H1 (cell line): ENCODE measurements at regions not wholly inside any gene's neighbourhood (a gene's known extent, or its start where the extent isn't known, plus 50 kb on each side); places are given as distances from the start of the nearest gene placed in this dataset.

ENCODE experiments used
- CTCF ChIA-PET: fragments of 300-600 bp; sonication (Branson Sonifier 250); formaldehyde crosslinking; loops from one replicate; lab custom pipeline; 2021; ENCODE audit not compliant: partially characterized antibody; lab: Charles Lee
- POLR2A ChIA-PET: fragments of 300-600 bp; sonication (Branson Sonifier 250); formaldehyde crosslinking; loops from one replicate; lab custom pipeline; 2021; ENCODE audit warnings: inconsistent platforms; ENCODE audit not compliant: partially characterized antibody; lab: Charles Lee
- DNase-seq, 2 experiments: peaks; one replicate each; pipeline versions ENCODE4 v3.0.0 to v3.0.0-alpha.2; 2010 to 2022; ENCODE audit warnings: low spot score in 2 of 2, low read depth in 1 of 2, mixed read lengths in 1 of 2
- FAIRE-seq: peaks from 2 replicates; lab custom pipeline; 2011; peaks lifted over from hg19 to GRCh38; lab: Jason Lieb, UNC
- H2AFZ ChIP-seq: 2 replicates; pipeline ENCODE4 v1.8.1; 2012; ENCODE audit warnings: low read length, inconsistent platforms
- H2AK5ac ChIP-seq: 2 replicates; pipeline ENCODE4 v1.6.1; 2013; ENCODE audit warnings: low read depth, low read length
- H2BK120ac ChIP-seq: replicated peaks from 2 replicates; pipeline ENCODE3; 2013; ENCODE audit warnings: low read depth, low read length, inconsistent platforms
- H2BK12ac ChIP-seq: 2 replicates; pipeline ENCODE4 v1.6.1; 2013; ENCODE audit warnings: low read depth, low read length
- H2BK15ac ChIP-seq: 2 replicates; pipeline ENCODE4 v1.6.1; 2013; ENCODE audit warnings: low read length
- H2BK20ac ChIP-seq: 2 replicates; pipeline ENCODE4 v1.6.1; 2013; ENCODE audit warnings: low read length
- H2BK5ac ChIP-seq: 2 replicates; pipeline ENCODE4 v1.6.1; 2013; ENCODE audit warnings: low read depth, low read length
- H3K14ac ChIP-seq: 2 replicates; pipeline ENCODE4 v1.6.1; 2013; ENCODE audit warnings: inconsistent platforms; ENCODE audit not compliant: insufficient read length
- H3K18ac ChIP-seq: 2 replicates; pipeline ENCODE4 v1.6.1; 2013; ENCODE audit warnings: low read length; ENCODE audit errors: extremely low read depth
- H3K23ac ChIP-seq: 2 replicates; pipeline ENCODE4 v1.6.1; 2013; ENCODE audit warnings: inconsistent platforms; ENCODE audit not compliant: insufficient read length
- H3K23me2 ChIP-seq: 2 replicates; pipeline ENCODE4 v1.6.1; 2013; ENCODE audit warnings: low read depth, low read length
- H3K27ac ChIP-seq: 2 replicates; pipeline ENCODE4 v1.6.1; 2011; ENCODE audit warnings: low read depth, low read length, inconsistent platforms
- H3K27me3 ChIP-seq, 4 experiments: replicated peaks in 1 of 4; 1 replicate in 1 of 4; 2 replicates in 3 of 4; pipeline versions ENCODE4 v1.6.1 to v1.8.1; 2011 to 2013; ENCODE audit warnings: low read length in 3 of 4, mild to moderate bottlenecking in 3 of 4, inconsistent platforms in 2 of 4, mixed read lengths in 2 of 4, moderate library complexity in 1 of 4; ENCODE audit not compliant: control insufficient read depth in 3 of 4, insufficient read depth in 3 of 4; ENCODE audit errors: extremely low read depth in 1 of 4
- H3K36me3 ChIP-seq, 4 experiments: 2 replicates each; pipeline versions ENCODE4 v1.6.1 to v1.8.1; 2011 to 2013; ENCODE audit warnings: mild to moderate bottlenecking in 4 of 4, low read length in 3 of 4, moderate library complexity in 2 of 4, control low read depth in 1 of 4, inconsistent platforms in 1 of 4; ENCODE audit not compliant: insufficient read depth in 4 of 4, control insufficient read depth in 2 of 4
- H3K4ac ChIP-seq: replicated peaks from 2 replicates; pipeline ENCODE3; 2013; ENCODE audit warnings: low read length, low read depth, mixed read lengths, inconsistent platforms; ENCODE audit not compliant: insufficient read length
- H3K4me1 ChIP-seq, 4 experiments: replicated peaks in 1 of 4; 1 replicate in 1 of 4; 2 replicates in 3 of 4; pipeline versions ENCODE4 v1.6.1 to v1.8.1; 2011 to 2013; ENCODE audit warnings: low read length in 3 of 4, inconsistent platforms in 2 of 4, mixed read lengths in 1 of 4; ENCODE audit not compliant: insufficient read depth in 4 of 4, control insufficient read depth in 3 of 4
- H3K4me2 ChIP-seq, 2 experiments: 2 replicates each; pipeline versions ENCODE4 v1.6.1 to v1.8.1; 2011 to 2013; ENCODE audit warnings: low read depth in 2 of 2, low read length in 2 of 2, control low read depth in 1 of 2, inconsistent platforms in 1 of 2, mild to moderate bottlenecking in 1 of 2; ENCODE audit not compliant: insufficient read depth in 1 of 2
- H3K4me3 ChIP-seq, 4 experiments: fragments of 200-600, 300-600 bp in 1 of 4; sonication (generic), shearing (Covaris generic), sonication (Bioruptor Twin) in 1 of 4; 2 replicates each; pipeline versions ENCODE4 v1.5.1 to v1.8.1; 2011 to 2016; ENCODE audit warnings: low read length in 4 of 4, low read depth in 3 of 4, control low read depth in 2 of 4, inconsistent platforms in 2 of 4, mild to moderate bottlenecking in 2 of 4, mixed read lengths in 1 of 4, moderate library complexity in 1 of 4; ENCODE audit not compliant: insufficient read depth in 2 of 4; ENCODE audit errors: extremely low read depth in 1 of 4
- H3K56ac ChIP-seq: replicated peaks from 2 replicates; pipeline ENCODE3; 2013; ENCODE audit warnings: low read depth, mild to moderate bottlenecking, mixed read lengths, low read length, inconsistent platforms; ENCODE audit not compliant: insufficient read length
- H3K79me1 ChIP-seq: 2 replicates; pipeline ENCODE4 v1.6.1; 2013; ENCODE audit warnings: low read depth, low read length, control low read depth
- H3K79me2 ChIP-seq, 2 experiments: 2 replicates each; pipeline versions ENCODE4 v1.6.1 to v1.8.1; 2012 to 2013; ENCODE audit warnings: low read length in 2 of 2, mild to moderate bottlenecking in 2 of 2, inconsistent platforms in 1 of 2; ENCODE audit not compliant: insufficient read depth in 2 of 2, control insufficient read depth in 1 of 2
- H3K9ac ChIP-seq, 4 experiments: replicated peaks in 1 of 4; 1 replicate in 1 of 4; 2 replicates in 3 of 4; pipeline versions ENCODE4 v1.6.1 to v1.8.1; 2011 to 2013; ENCODE audit warnings: low read depth in 3 of 4, low read length in 3 of 4, control low read depth in 2 of 4, mild to moderate bottlenecking in 2 of 4, moderate library complexity in 2 of 4, inconsistent platforms in 1 of 4; ENCODE audit errors: extremely low read depth in 1 of 4
- H3K9me3 ChIP-seq, 2 experiments: 2 replicates each; pipeline versions ENCODE4 v1.6.1 to v1.8.1; 2012 to 2013; ENCODE audit warnings: mild to moderate bottlenecking in 2 of 2, moderate library complexity in 2 of 2, control low read depth in 1 of 2, inconsistent platforms in 1 of 2, low read depth in 1 of 2, low read length in 1 of 2, mixed read lengths in 1 of 2; ENCODE audit not compliant: insufficient read depth in 2 of 2
- H4K20me1 ChIP-seq, 2 experiments: replicated peaks in 1 of 2; 2 replicates each; pipeline versions ENCODE3 to v1.8.1; 2011 to 2013; ENCODE audit warnings: inconsistent platforms in 2 of 2, low read length in 2 of 2, mild to moderate bottlenecking in 1 of 2; ENCODE audit not compliant: insufficient read depth in 2 of 2, control insufficient read depth in 1 of 2
- H4K5ac ChIP-seq: 2 replicates; pipeline ENCODE4 v1.6.1; 2013; ENCODE audit warnings: low read length, low read depth, mixed read lengths, inconsistent platforms; ENCODE audit not compliant: insufficient read length
- H4K8ac ChIP-seq: 2 replicates; pipeline ENCODE4 v1.8.0; 2013; ENCODE audit warnings: mild to moderate bottlenecking, moderate library complexity, low read length, inconsistent platforms; ENCODE audit not compliant: insufficient read depth; ENCODE audit errors: extremely low read depth
- H4K91ac ChIP-seq: replicated peaks from 2 replicates; pipeline ENCODE3; 2013; ENCODE audit warnings: low read length, mixed read lengths, inconsistent platforms; ENCODE audit not compliant: insufficient read length
- WGBS, 2 experiments: shearing (Covaris generic) in 1 of 2; methylation state at CpG; one replicate each; pipeline versions ENCODE4 v1.1.6 to v1.1.7; 2013 to 2015; ENCODE audit warnings: low lambda C conversion rate in 2 of 2, mixed read lengths in 2 of 2, inconsistent platforms in 1 of 2, low coverage in 1 of 2, missing lambda C conversion rate in 1 of 2; ENCODE audit not compliant: insufficient replicate concordance in 2 of 2, insufficient coverage in 1 of 2, insufficient read length in 1 of 2; ENCODE audit errors: extremely low coverage in 1 of 2, missing lambda C conversion rate in 1 of 2; 5-methylcytosine and 5-hydroxymethylcytosine counted together
- TF ChIP-seq, protein P1 (sequence below): IDR thresholded peaks from 2 replicates; pipeline ENCODE4 v1.6.1; 2012; ENCODE audit warnings: inconsistent platforms
- TF ChIP-seq, protein P2 (sequence below), 3 experiments: IDR thresholded peaks; 1 replicate in 2 of 3; 2 replicates in 1 of 3; pipeline versions ENCODE4 v1.5.1 to v1.6.1; 2011; ENCODE audit warnings: low read length in 3 of 3, mild to moderate bottlenecking in 3 of 3, inconsistent platforms in 2 of 3, low read depth in 1 of 3, moderate library complexity in 1 of 3; ENCODE audit not compliant: insufficient read depth in 1 of 3; ENCODE audit errors: control extremely low read depth in 1 of 3

DNA sequence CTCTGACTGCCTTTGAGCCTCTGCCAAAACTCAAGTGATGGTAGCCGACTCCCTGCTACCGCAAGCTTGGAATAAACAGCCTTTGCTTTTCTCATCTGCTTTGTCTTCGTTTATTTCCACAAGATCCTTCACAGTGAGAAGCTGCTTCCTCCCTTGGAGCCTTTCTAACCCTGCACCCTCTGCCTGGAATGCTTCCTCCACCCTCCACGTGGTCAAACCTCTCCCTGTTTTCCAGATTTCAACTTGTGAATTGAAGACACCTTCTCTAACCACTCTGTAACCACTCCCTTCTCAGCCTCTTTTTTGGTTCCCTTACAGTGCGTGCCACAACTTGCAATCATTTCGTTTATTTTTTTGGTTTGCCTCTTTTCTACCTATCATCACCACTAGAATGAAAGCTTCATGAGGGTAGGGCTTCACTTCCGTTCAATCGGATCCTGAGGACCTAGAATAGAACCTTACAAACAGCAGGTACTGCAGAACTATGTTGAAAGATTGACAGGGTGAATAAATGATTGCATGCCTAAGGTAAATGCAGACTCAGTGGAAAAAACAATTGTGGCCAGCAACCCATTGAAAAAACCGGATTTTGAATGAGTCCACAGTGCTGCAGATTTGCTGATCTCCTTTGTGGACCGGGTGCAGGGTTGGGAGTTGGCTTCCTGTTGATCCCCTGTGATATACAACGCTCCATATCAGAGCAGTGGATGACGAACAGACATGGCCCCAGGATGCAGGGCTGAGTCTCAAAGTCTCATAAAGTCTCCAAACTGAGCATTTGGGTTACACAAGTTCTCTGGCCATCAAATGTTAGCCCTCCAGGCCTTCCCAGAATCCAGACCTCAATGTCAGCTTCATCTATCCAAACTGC, 51.0 kb upstream of the HIVEP1 start:
- H2BK5ac ChIP-seq: no peak overlapping the region
- no peak overlapping the region for H2BK120ac ChIP-seq
- WGBS, 2 experiments: 79% methylated on average over 12 of the region's 12 CpGs; no CpG with 5 or more reads in 1 of the 2 experiments
- no peak overlapping the region for H4K5ac ChIP-seq
- H3K4me3 ChIP-seq: no peak overlapping the region
- FAIRE-seq (no peak), DNase-seq (no peak)
- no peak overlapping the region for H3K4me2 ChIP-seq
- H3K36me3 ChIP-seq: no peaks in the 10 kb centered on the region
- no peak overlapping the region for H3K4ac ChIP-seq
- H2BK20ac ChIP-seq: no peak overlapping the region
- no peak overlapping the region for H3K18ac ChIP-seq
- no peak overlapping the region for H2BK15ac ChIP-seq
- no peak overlapping the region for H4K91ac ChIP-seq
- peak overlapping the region; percentile 89 for H2AFZ ChIP-seq
- no peaks in the 10 kb centered on the region for H3K79me1 ChIP-seq
- H3K23ac ChIP-seq: no peak overlapping the region
- POLR2A ChIA-PET: no interaction called here
- peaks cover 0 to 3% of the 10 kb centered on the region in 2 experiments; a peak in 1 of 4 replicates for H3K9me3 ChIP-seq
- peaks cover 0 to 7% (median 1%) of the 10 kb centered on the region in 4 experiments; a peak in 2 of 7 replicates for H3K4me1 ChIP-seq
- H3K9ac ChIP-seq: no peak overlapping the region; a peak in 1 of 7 replicates
- H4K20me1 ChIP-seq: no peaks in the 10 kb centered on the region
- TF ChIP-seq, protein P1, sequence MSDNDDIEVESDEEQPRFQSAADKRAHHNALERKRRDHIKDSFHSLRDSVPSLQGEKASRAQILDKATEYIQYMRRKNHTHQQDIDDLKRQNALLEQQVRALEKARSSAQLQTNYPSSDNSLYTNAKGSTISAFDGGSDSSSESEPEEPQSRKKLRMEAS: no peak
- TF ChIP-seq, protein P2, sequence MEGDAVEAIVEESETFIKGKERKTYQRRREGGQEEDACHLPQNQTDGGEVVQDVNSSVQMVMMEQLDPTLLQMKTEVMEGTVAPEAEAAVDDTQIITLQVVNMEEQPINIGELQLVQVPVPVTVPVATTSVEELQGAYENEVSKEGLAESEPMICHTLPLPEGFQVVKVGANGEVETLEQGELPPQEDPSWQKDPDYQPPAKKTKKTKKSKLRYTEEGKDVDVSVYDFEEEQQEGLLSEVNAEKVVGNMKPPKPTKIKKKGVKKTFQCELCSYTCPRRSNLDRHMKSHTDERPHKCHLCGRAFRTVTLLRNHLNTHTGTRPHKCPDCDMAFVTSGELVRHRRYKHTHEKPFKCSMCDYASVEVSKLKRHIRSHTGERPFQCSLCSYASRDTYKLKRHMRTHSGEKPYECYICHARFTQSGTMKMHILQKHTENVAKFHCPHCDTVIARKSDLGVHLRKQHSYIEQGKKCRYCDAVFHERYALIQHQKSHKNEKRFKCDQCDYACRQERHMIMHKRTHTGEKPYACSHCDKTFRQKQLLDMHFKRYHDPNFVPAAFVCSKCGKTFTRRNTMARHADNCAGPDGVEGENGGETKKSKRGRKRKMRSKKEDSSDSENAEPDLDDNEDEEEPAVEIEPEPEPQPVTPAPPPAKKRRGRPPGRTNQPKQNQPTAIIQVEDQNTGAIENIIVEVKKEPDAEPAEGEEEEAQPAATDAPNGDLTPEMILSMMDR (IDR thresholded peaks at IDR 0.05; ENCODE audit: control extremely low read depth in 1 of 3, insufficient read depth in 1 of 3, low read depth in 1 of 3, low read length in 3 of 3): no peak
- H3K27me3 ChIP-seq: no peaks in the 10 kb centered on the region
- no peak overlapping the region for H3K27ac ChIP-seq
- H2AK5ac ChIP-seq: no peak overlapping the region
- H3K56ac ChIP-seq: no peak overlapping the region
- no peak overlapping the region for H3K14ac ChIP-seq
- CTCF ChIA-PET: interaction anchor here (1.2 to 1.5 kb wide), 2 partner anchors 8 to 13 kb away, joined by 3 to 8 read pairs; no protein-coding TSS in a partner anchor
- no peaks in the 10 kb centered on the region for H3K79me2 ChIP-seq
- no peaks in the 10 kb centered on the region for H3K23me2 ChIP-seq
- no peak overlapping the region for H4K8ac ChIP-seq
- no peak overlapping the region for H2BK12ac ChIP-seq
